Kidney epithelial cell (primary cell): ENCODE measurements at regions not wholly inside any gene's neighbourhood (a gene's known extent, or its start where the extent isn't known, plus 50 kb on each side); places are given as distances from the start of the nearest gene placed in this dataset.

Experiments used
- DNase-seq: peaks from one replicate; pipeline ENCODE4 v3.0.0-alpha.2; 2010; ENCODE audit warnings: low read depth
- H3K27me3 ChIP-seq: 2 replicates; pipeline ENCODE4 v1.6.0; 2011; ENCODE audit warnings: low read length; ENCODE audit not compliant: control insufficient read depth, insufficient read depth
- H3K36me3 ChIP-seq: 2 replicates; pipeline ENCODE4 v1.5.1; 2011; ENCODE audit warnings: low read length; ENCODE audit not compliant: control insufficient read depth, insufficient read depth
- H3K4me3 ChIP-seq: 2 replicates; pipeline ENCODE4 v1.5.1; 2011; ENCODE audit warnings: low read depth, mild to moderate bottlenecking, control low read depth, low read length
- CTCF ChIP-seq: IDR thresholded peaks from 2 replicates; pipeline ENCODE4 v1.5.1; 2011; ENCODE audit warnings: mild to moderate bottlenecking, moderate library complexity, low read length, control low read depth, inconsistent platforms; ENCODE audit not compliant: insufficient read depth, poor library complexity, severe bottlenecking

GRCh38 chr6:67412035-67412434, 1223.0 kb upstream of the ADGRB3 start:
- Histone ChIP-seq H3K27me3 (no peaks in the 10 kb centered on the region), H3K4me3 (no peak overlapping the region), H3K36me3 (no peaks in the 10 kb centered on the region)
- no peak for TF ChIP-seq CTCF
- no peak for DNase-seq

GRCh38 chr6:67411036-67411435, 1224.0 kb upstream of the ADGRB3 start:
- no peaks in the 10 kb centered on the region for H3K36me3 ChIP-seq
- DNase-seq = no peak
- TF ChIP-seq CTCF = no peak
- no peaks in the 10 kb centered on the region for H3K27me3 ChIP-seq
- H3K4me3 ChIP-seq = no peak overlapping the region

GRCh38 chr6:67394254-67394653, 1240.8 kb upstream of the ADGRB3 start:
- no peak for TF ChIP-seq CTCF

GRCh38 chr6:67393356-67393755, 1241.7 kb upstream of the ADGRB3 start:
- TF ChIP-seq CTCF = no peak
- Histone ChIP-seq H3K4me3 (no peak overlapping the region), H3K27me3 (no peaks in the 10 kb centered on the region), H3K36me3 (no peaks in the 10 kb centered on the region)
- DNase-seq = no peak

More at GRCh38 chr6:67394254-67394653, 1240.8 kb upstream of the ADGRB3 start:
- Histone ChIP-seq H3K27me3 (no peaks in the 10 kb centered on the region), H3K36me3 (no peaks in the 10 kb centered on the region), H3K4me3 (no peak overlapping the region)
- no peak for DNase-seq

- DNase-seq = no peak
- Histone ChIP-seq H3K27me3 (no peaks in the 10 kb centered on the region), H3K4me3 (no peak overlapping the region), H3K36me3 (no peaks in the 10 kb centered on the region)
- TF ChIP-seq CTCF = no peak
Observed at GRCh38 chr6:67391955-67392354, 1243.1 kb upstream of the ADGRB3 start.

- no peak for TF ChIP-seq CTCF
- no peaks in the 10 kb centered on the region for H3K27me3 ChIP-seq
- no peak for DNase-seq
- H3K4me3 ChIP-seq = no peak overlapping the region
- no peaks in the 10 kb centered on the region for H3K36me3 ChIP-seq
Observed at GRCh38 chr6:67369679-67370078, 1265.4 kb upstream of the ADGRB3 start.
